Stimulated activated CD8-positive, alpha-beta memory T cell treated with anti-CD3 and anti-CD28 coated beads, Interleukin-4, amount 100 ng/mL, for 48 hours (primary cell): ENCODE measurements at regions not wholly inside any gene's neighbourhood (a gene's known extent, or its start where the extent isn't known, plus 50 kb on each side); places are given as distances from the start of the nearest gene placed in this dataset.
"Not testable (repeated sequence)": the region's sequence is repeated elsewhere in the genome, so short reads cannot be mapped to it uniquely, and the experiment has no call there.

ENCODE experiments used
- DNase-seq: peaks from one replicate; pipeline ENCODE4 v3.0.0-alpha.2; 2020

DNA sequence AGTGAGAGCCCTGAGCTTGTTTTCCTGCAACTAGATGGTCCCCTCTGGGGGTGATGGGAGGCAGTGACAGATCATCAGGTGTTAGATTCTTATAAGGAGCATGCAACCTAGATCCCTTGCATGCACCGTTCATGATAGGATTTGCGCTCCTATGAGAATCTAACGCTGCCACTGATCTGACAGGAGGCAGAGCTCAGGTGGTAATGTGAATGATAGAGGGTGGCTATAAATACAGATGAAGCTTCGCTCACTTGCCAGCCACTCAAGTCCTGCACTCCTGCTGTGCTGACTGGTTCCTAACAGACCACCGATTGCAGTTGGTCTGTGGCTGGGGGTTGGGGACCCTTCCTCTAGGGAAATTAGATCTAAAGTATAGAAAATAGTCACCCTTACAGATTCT lies 290.6 kb upstream of the ADCY2 start:
- DNase-seq = no peak

DNA sequence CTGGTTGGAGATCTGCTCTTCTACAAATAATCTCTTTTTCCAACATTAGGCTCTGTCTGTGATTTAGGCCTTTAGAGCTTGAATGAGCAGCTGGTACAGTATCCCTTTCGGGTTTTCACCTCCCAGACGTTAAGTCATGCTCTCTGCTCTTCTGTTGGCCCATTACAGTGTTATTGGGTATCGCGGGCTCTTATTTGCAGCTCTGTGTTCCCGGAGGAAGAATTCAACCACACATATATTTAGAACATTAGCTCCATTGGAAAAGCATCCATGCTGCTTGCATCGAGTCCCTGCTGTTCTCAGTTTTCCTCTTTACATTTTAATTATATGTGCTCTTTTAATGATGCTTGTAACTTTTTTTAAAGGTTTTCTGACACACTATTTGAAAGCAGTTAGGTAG lies 278.0 kb upstream of the ADCY2 start:
- no peak for DNase-seq

DNA sequence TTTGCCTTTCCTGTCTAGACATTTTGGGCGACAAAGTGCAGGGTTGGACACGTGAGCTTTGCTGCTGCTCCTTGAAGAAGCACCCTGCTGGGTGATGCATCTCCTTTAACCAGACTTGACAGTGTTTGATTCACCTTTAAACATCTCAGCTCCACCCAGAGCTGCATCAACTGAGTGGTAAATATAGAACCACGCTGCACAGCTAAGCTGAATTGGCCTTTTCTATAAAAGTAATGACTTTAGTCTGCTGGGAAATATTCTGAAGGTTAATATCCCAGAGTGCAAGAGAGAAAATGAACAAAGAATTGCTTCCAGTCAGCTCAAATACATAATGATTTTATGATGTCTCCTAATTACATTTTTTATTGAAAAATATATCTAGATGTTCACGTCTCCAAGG lies 264.3 kb upstream of the ADCY2 start:
- DNase-seq = no peak

DNA sequence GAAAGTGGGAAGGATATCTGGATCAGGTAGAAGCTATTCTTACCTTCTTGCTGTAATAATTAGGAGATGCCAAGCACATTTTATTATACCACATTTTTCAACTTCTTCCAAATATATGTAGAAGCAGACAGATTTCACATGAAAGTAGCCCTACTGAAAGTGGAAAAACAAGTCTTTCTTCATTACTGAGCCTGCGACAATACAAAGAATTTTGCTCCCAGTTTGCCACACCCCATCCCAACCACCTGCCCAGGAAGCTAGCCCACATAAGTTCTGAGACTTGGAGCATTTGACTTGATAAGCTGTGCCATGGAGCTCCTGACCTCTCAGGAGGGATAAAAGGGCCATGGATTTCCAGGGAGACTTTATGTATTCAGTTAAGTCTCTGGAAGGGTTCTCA lies 249.1 kb upstream of the ADCY2 start:
- DNase-seq = no peak

DNA sequence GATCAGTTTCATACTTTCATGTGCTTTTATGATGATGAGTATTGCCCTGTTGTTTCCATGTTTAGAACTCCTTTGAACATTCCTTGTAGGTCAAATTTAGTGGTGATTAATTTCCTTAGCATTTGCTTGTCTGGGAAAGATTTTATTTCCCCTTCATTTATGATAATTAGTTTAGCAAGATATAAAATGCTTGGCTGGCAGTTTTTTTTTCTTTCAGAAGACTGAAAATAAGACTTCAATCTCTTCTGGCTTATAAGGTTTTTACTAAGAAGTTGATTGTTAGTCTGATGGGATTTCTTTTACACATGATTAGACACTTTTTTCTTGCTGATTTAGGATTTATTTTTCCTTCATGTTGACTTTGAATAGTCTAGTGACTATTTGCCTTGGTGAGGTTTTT lies 238.9 kb upstream of the ADCY2 start:
- no peak for DNase-seq

DNA sequence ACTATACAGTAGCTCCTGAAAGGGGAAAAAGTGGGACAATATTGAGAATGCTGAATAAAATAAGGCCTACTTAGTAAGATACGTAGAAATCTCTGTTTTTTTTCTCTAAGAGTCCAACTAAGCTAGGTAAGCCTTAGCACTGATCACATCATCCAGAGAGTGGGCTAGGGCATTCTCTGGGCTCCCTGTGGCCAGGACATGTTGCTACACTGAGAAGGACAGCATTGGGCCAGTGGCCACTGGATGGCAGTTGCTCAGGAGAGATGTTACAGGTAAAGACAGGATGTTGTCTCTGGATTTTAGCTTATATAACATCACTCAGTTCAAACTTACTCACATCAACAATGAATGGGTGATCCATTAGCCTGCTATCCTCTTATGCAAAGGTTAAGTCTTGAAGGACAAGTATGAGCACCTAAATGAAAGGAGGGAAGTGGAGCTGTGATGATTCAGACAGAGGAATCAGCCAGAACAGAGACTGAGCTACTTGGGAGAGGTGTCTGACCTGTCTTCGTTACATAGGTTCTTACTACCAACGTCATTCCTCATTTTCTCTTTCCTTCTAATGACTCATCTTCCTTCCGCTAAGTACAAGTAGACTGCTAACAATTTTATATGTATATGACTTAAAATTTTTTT lies 226.6 kb upstream of the ADCY2 start:
- no peak for DNase-seq

DNA sequence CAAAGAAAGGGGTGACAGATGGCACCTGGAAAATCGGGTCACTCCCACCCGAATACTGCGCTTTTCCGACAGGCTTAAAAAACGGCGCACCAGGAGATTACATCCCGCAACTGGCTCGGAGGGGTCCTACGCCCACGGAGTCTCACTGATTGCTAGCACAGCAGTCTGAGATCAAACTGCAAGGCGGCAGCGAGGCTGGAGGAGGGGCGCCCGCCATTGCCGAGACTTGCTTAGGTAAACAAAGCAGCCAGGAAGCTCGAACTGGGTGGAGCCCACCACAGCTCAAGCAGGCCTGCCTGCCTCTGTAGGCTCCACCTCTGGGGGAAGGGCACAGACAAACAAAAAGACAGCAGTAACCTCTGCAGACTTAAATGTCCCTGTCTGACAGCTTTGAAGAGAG lies 225.2 kb upstream of the ADCY2 start:
- not testable (repeated sequence) for DNase-seq

DNA sequence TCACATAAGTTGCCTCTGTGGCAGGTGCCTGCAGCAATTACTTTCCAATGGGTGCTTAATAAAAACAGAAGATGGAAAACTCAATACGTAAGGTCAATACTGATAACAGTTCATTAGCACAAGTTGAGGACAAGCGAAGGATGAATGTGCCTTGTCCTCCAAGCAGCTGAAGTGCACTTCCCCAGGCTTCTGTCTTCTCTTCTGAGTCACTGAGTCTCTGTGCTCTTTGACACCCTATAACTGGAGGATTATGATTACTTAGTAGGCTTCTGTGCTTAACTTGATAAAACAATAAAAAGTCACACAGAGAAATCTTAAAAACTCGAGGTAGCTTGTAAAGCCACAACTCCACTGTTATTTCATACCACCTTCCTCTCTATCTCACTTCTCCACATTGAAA lies 216.6 kb upstream of the ADCY2 start:
- no peak for DNase-seq

DNA sequence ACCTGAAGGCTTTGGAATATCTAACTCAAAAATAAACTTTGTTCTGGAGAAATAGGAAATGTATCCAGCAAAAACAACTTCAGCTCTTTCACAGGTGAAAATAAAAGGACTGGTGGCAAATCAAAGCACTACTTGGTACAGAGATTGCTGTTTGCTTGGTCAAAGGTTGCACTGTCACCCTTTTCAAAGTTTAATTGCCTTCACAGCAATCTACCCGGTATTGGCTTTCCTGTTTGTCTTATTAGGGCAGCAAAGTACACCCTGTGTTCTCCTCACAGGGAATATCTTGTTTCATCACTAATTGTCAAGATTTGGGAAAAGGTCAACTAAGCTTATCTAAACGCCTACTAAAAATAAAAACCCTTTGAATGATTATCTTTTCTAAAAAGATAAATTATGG lies 214.1 kb upstream of the ADCY2 start:
- DNase-seq = no peak

DNA sequence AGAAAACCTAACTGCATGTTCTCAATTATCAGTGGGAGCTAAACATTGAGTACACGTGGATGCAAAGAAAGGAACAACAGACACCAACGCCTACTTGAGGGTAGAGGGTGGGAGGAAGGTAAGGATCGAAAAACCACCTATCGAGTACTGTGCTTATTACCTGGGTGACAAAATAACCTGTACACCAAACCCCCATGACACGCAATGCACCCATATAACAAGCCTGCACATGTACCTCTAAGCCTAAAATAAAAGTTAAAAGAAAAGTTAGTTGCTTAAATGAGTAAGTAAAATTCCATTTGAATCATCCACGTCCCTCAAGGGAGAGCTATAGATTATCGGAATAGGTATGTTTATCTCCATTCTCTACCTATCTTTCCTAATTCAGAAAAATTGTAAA lies 210.2 kb upstream of the ADCY2 start:
- DNase-seq = no peak

DNA sequence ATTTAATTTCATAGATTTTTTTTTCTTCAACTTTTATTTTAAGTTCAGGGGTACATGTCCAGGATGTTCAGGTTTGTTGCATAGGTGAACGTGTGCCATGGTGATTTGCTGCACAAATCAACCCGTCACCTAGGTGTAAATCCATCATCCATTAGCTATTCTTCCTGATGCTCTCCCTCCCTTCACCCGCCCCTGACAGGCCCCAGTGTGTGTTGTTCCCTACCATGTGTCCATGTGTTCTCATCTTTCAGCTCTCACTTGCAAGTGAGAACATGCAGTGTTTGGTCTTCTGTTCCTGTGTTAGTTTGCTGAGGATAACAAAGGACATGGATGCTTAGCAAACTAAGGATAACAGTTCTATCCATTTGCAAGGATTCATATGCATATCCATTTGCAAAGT lies 209.1 kb upstream of the ADCY2 start:
- no peak for DNase-seq

DNA sequence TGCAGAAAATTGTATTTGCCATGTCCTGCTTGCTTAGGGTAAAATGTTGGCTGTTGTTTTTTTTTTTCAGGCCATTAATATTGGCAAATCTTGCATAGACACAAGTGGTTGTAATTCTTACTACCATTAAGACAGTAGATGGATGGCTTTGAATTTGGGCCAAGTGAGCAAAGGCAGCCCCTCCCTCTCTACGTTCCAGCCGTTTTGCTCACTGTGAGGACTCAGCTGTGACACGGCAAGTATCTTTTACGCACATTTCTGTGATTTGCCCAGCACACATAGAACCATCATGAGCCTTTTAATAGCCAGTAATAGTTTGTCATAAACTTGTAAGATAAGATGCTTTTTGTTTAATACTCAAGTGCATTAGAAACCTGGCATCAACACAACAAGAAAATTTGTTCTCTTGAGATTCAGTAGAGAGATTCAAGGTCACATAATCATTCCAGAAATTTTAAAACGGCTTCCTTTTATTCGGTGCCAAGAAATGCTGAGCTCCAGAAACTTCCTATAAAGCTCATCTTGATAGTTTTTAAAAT lies 205.2 kb upstream of the ADCY2 start:
- no peak for DNase-seq

DNA sequence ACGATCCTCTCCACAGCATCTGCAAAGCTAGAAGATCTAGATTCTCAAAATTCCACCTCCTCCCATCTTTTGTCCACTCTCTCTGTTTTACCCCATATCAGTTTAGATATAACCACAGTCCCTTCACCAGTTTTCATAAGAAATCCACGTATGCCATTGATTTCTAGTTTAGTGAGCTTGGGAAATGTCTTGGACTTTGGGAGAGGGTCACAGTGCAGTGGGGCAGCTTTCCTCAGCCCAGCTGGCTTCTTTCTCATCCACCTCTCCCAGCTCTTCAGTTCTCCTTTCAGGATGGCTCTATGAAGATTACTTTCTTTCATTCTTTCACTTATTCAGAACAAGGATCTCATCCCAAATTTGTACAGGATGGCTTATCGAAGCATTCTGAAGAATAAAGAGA lies 203.9 kb upstream of the ADCY2 start:
- DNase-seq = no peak

DNA sequence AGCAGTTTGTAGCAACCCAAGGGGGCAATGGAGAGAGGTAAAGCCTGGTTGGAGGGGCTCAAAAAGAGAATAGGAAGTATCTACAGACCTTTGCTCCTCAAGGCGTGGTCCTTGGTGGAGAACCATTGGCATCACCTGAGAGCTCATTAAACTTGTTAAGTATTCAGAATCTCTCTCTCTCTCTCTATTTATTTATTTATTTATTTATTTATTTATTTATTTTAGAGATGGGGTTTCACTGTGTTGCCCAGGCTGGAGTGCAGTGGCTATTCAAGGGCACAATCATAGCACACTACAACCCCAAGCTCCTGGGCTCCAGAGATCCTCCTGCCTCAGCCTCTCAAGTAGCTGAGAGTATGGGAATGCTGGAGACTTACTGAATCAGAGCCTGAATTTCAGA lies 193.1 kb upstream of the ADCY2 start:
- DNase-seq = no peak

DNA sequence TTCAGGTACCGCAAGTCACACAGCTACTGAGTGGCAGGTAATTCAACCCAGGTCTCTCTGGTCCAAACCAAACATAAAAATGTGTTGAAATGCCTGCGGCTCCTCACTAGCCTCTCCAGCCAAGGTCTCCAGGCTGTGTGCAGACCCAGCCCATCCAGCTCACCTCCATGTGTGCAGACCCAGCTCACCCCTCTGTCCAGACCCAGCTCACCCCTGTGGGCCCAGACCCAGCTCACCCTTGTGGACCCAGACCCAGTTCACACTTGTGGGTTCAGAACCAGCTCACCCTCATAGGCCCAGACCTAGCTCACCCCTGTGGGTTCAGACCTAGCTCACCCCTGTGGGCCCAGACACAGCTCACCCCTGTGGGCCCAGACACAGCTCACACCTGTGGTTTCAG lies 188.0 kb upstream of the ADCY2 start:
- DNase-seq = no peak

DNA sequence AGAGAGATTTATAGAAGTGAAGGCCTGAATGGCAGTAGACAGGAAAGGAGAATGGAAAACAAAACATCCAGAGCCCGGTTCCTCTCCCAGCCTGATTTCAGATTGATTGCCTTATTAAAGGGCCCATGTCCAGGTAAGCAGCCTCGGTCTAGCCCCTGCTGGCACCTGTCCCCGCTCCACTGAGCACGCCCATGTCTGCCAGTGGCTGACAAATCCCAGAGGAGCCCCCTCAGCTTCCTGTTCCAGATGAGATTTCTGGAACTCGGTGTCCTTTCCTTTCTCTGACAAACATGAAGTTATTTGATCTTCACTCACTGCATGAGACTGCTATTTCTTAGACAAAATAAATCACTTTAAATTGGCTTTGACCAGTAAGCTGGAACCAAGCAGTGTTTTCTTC lies 187.0 kb upstream of the ADCY2 start:
- no peak for DNase-seq

DNA sequence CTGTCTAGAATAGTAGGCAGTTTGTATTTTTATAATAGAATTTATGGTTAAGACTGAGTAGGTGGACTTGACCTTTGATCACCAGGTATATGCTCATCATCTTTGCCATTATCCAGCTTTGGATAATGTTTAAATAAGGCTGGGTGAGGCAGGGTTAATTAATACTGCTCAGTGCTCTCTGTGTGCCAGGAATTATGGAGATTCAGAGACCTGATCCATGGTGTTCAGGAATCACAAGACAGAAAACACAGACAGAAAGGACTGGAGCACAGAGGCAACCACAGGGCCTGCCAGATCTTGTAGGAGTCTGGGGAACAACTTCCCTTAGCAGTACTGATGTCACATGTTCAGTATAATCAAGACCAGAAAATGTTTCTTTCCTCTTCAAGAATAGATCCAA lies 186.3 kb upstream of the ADCY2 start:
- DNase-seq = no peak

DNA sequence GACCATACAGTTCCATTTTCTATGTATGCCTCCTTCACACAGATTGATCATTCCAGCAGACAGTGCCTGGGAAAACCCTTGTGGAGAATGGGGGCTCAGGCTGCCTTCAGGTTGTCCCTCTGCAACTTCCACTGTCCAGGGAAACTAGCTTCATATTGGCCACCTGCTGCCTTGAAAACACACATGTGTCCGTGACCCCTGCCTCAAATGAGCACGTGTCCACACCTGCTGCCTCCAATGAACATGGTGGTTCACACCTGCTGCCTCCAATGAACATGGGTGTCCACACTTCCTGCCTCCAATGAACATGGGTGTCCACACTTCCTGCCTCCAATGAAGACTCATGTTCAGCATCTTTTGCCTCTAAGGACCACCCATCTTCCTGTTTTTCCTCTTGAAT lies 185.4 kb upstream of the ADCY2 start:
- DNase-seq = no peak

DNA sequence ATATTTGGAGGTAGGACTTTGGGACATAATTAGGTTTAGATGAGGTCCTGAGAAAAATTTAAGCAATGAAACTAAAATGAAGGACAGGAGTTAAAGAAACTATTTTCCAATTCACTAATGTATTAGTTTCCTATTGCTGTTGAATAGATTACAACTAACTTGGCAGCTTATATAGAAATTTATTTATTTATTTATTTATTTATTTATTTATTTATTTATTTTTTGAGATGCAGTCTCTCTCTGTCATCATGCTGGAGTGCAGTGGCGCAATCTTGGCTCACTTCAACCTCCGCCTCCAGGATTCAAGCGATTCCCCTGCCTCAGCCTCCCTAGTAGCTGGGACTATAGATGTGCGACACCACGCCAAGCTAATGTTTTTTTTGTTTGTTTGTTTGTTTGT lies 182.4 kb upstream of the ADCY2 start:
- DNase-seq = no peak

DNA sequence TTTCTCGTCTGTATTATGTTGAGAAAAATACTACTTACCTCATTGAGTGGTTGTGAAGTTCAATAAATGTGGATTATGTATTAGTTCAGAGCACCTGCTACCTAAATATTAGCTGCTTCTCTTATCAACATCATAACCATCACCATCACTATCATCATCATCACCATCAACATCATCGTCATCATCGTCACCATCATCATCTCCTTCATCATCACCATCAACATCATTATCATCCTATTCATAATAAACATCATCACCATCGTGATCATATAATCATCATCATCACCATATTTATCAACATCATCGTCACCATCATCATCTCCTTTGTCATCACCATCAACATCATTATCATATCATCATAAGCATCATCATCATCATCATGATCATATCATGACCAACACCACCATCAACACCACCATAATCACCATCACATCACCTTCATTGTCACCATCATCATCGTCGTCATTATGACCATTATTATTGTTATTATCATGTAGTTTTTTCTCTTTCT lies 181.0 kb upstream of the ADCY2 start:
- no peak for DNase-seq

DNA sequence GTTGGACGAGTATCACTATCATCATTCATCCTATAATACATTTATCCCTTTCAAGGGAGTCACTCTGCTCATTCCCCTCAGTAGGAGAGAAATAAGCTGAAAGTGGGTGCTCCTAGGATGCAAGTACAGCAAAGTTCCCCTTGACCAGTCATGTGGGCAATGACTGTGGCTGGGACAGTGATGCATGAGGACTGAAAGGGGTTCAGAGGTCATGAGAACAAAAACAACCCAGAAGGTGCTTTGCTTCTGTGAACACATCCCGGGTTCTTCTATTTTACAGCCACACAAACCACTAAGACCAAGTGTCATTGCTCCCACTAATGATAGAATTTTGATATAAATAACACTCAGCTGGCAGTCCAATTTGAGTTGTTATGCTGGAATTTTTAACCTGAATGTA lies 177.8 kb upstream of the ADCY2 start:
- no peak for DNase-seq

DNA sequence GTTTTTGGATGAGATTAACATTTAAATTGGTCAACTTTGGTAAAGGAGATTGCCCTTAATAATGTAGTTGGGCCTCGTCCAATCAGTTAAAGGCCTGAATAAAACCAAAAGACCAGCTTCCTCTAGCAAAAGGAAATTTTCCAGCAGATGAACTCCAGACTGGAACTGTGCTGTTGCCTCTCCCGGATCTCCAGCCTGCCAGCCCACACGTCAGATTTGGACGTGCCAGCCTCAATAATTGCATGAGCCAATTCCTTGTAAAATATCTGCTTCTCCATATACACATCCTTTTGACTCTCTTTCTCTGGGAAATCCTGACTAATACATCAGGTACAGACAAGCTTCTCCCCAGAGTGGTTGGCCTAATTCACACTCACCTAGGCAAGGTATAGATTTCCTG lies 175.8 kb upstream of the ADCY2 start:
- DNase-seq = no peak

DNA sequence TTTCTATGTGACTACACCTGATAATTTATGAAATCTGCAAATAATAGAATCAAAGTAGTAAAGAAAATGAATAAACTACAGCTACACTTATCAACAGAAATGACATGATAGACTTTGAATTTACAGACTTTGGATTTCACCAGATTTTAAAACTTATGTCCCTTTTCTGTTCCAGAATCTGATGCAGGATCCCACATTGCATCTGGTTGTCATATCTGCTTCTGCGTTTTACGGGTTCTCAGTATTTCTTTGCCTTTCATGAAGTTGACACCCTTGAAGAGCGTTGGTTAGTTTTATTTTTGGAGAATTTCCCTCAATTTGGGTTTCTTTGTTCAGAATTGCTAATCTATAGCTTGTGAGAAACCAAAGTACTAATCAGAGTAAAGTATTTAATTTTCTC lies 174.9 kb upstream of the ADCY2 start:
- no peak for DNase-seq

DNA sequence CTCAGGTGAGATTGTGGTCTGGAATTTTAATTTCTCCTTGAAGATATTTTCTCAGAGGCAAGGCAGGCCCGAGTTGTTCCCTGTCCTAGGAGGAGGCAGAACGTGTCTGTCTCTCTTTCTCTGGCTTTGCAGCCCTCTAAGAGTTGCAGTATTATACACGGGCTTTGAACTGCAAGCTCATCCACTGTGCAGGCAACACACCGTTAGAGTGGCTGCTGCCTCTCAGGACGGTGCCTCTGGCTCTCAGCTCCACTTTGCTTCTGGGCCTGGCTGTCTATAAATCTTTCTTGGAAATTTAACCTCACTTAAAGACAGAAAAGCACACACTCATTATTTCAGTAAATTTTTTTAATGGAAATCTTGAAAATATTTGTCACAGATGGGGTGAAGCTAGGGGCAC lies 170.1 kb upstream of the ADCY2 start:
- no peak for DNase-seq

DNA sequence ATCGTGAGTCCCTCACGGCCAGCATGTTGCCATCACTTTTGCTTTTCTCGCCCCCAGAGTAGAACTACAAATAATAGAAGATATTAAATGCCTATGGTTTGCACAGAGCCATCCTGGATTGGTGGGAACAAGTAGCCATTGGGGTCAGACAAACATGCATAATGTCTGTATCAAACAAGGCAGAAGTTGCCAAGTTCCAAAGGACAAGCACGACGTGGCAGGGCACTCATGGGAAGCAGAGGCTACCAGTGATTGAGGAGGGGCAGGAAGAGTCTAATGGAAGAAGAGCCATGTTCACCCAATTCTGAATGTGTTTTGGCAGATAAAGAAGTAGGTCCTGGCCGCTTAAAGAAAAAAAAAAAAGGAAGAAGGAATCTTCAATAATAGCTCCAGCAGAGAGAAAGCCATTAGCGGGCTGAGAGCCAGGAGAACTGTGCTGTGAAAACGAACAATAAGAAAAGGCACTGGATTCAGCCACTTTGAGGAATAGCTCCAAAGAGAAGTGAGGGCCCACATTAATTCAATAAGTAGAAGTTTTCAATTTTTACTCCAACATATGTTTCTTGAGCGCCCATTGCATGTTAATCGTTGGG lies 153.7 kb upstream of the ADCY2 start:
- no peak for DNase-seq
